NCI-H2107 (cell line): ENCODE measurements at regions not wholly inside any gene's neighbourhood (a gene's known extent, or its start where the extent isn't known, plus 50 kb on each side); places are given as distances from the start of the nearest gene placed in this dataset.

Experiments used
- DNase-seq: peaks from one replicate; lab custom pipeline; 2025; lab: John Stamatoyannopoulos, UW

DNA sequence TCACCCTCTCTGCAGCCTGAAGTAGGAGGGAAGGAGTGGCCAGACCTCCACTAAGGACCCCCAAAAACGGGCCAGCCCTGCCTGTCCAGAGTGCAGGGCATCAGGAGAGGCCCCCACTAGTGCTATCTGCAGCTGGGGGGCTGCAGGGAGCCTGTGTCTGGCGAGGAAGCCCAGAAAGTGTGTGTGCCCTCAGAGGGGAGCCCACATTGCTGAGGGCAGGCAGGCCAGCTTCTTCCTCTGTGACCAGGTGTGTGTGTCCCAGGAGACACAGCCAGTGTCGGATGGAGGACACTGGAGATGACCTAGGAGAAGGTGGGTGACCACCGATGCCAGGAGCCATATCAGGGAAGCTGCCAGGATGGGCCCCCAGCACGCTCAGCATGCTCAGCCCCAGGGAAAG lies 218.7 kb downstream of the IRX2 start:
- DNase-seq = no peak

DNA sequence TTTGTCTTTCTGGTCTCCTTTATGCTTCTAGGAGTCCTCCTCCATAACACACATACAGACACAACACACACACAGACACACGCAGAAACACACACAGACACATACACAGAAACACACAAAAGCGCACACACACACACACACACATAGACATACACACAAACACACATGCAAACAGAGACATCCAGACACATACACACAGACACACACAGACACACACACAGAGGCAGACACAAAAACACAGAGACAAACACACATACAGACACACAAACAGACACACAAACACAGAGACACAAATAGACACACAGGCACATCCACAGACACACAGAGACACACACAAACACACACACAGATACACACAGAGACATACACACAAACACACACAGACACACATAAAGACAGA lies 220.2 kb downstream of the IRX2 start:
- no peak for DNase-seq

DNA sequence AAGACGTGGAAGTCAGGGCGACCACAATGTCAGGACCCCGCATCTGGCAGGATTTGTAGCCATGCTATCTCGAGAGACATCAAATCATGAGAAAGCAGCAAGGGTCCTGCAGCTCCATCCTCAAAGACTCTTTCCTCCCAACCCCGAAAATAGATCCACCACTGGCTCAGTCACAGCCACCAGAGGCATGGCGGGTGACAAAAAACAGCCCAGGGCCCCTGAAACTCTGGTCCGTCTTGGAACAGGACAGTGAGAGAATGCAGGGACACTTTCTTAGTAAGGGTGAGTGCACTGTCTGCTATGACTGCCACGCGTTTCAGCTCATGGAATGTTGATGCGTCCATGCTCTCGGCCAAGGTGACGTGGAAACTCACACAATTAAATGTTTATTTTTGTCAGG lies 220.9 kb downstream of the IRX2 start:
- DNase-seq = no peak

DNA sequence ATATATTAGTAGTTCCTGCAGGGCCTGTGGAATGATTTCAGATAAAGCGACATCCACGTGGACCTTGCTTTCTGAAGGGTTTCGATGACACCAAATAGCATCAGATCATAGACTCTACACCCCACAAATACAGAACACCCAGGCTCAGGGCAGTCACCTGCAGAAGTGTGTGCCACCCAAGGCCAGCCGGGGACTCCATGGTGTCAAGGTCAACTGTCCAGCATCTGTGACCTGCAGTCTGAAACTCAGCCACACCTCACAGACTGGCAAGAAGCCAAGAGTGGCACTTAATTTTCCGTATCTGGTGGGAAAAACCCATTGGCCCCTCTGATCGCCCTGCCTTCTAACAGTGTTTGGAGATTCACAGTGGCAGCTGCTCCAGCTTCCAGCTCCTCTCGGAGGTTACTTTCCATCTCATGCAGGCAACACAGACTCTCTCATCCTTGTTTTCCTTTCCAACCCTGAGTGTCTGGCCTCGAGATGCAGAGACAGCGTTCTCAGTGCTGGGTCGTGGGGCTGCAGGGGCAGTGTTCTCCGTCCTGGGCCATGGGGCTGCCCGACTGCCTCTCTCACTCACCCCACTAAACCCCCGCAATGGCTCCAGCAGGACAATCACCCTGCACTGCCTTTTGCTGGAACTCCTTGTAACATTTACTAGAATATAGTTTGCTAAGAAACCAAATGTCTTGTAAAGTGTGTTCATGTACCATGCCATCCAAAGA lies 221.9 kb downstream of the IRX2 start:
- no peak for DNase-seq

DNA sequence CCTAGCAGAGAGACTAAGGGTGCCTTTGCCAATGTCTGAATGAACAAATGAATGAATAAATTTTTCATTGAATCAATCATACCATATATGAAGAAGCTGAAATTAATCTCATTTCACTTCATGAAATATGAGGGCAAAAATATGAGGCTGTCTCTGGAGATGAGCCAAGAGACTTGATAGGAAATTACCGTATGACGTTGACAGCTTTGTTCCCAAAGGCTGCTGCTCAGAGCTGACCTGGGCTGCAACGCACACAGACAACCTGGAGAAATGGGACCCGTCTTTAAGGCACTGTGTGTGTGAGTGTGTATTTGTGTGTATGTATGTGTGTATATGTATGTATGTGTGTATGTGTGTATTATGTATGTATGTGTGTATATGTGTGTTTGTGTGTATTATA lies 226.1 kb downstream of the IRX2 start:
- no peak for DNase-seq

DNA sequence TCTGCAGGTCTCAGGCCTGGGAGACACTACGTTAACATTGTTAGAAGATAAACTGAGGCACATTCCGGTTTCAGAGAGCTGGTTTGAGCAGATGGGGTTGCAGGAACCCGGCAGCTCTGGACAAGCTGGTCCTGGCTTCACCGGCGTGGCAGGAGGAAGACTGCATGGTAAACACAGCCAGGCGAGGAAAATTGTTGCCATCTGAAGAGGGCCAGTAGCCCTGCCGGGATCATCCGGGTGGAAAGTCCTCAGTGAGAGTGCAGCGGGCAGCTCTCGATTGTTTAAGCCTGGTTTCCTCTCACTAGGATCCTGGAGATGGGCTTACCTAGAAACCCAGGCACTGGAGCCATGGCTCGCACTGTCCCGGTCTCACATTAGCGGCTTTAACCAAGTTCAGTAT lies 226.9 kb downstream of the IRX2 start:
- DNase-seq = no peak

DNA sequence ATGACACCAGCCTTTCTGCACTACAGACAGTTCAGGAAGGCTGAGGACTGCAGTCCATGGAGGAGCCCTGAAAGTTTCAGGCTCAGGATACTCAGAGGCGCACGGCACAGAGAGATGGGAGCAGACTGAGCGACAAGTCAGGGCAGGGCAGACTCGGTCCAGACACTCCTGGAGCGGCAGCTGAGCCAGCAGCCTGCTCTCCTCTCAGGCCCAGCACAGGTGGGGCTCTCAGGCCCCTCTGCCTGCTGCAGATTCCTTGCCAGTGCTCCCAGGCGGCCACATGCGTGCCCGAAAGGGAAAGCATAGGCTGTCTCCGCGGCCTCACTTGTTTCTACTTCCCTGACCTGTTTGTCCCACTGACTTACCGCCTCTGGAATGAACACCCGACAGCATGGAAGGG lies 228.3 kb downstream of the IRX2 start:
- no peak for DNase-seq

DNA sequence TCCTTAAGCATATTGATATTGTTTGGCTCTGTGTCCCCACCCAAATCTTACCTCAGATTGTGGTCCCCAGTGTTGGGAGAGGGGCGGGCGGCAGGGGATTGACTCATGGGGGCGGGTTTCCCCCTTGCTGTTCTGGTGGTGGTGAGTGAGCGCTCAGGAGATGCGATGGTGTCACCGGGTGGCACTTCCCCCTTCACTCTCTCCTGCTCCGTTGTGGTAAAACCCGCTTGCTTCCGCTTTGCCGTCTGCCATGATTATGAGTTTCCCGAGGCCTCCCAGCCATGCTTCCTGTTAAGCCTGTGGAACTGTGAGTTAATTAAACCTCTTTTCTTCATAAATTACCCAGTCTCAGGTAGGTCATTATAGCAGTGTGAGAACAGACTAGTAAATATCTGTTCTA lies 229.1 kb downstream of the IRX2 start:
- no peak for DNase-seq

DNA sequence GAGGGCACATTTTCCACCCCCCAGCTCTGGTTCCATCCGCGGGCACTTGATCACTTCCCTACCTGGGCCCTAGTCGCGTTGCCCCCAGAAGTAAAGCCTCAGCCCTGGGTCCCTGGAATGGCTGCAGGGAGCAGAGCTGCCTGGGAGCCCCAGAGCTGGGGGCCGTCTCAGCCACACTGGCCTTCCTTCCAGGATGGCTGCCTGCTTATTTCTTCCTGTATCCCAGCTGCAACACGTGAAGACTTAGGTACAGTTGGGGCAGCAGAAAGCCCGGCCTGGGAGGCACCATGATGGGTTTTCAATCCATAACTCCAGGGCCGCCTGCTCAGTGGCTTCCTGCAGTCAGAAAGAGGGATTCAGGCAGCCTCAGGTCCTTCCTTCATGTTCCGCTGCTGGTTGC lies 232.3 kb downstream of the IRX2 start:
- DNase-seq = no peak

DNA sequence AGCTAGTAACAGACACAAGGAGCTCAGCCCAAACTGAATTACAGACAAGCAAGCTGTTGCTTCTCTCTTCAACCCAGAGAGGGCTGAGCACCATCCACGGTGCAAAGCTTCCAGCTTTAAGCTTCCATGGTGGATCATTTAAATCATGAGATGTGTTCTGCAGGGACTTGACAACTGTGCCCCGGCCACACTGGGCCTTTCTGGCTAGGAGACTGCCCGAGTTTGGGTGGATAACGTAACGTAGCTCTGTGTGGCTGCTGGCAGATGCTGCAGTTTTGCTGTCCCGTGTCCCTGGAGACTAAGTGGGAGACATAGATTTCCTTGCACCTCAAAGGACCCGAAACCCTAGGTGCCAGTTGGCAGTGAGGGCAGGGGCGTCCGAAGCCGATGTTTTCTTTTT lies 234.0 kb downstream of the IRX2 start:
- DNase-seq = no peak

DNA sequence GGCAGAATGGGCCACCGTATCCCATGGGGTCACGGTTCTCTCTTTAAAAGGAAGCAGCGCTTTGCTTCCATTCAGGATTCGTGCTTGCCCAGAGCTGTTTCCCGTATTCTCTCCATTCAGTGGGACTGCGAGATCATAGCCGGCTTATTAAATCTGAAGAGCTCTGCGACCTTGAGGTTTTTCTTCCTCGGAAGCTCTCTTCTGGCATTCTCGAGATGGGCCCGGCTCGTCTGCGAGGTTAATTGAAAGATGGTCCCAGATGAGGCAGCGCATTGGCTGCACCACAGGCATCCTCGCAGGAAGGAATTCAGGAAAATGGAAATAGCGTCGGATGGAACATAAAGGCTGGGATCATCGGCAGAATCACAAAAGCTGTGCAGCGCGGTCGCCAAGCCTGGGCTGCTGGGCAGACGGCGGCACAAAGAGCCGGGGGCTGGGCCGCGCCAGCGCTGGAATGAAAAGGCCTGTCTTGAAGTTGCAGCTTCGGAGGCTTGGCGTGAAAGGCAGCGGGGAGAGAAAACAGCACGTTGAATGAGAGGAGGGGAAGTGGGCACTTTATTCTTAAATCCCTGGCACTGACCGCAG lies 236.2 kb downstream of the IRX2 start:
- no peak for DNase-seq

DNA sequence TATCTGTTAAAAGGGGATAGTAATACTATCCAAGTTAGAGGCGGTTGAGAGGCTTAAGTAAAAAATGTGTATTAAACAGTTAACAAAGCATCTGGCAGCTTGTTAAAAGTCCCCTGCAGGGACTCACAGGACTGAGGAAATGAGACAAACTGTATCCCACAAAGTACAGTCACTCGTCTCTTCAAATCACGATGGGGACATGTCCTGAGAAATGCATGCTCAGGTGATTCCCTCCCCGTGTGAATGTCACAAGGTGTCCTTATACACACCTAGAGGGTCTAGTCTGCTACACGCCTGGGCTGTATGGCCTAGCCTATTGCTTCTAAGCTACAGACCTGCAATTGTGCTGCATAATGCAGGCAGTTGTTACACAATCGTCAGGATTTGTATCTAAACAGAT lies 237.0 kb downstream of the IRX2 start:
- DNase-seq = no peak

DNA sequence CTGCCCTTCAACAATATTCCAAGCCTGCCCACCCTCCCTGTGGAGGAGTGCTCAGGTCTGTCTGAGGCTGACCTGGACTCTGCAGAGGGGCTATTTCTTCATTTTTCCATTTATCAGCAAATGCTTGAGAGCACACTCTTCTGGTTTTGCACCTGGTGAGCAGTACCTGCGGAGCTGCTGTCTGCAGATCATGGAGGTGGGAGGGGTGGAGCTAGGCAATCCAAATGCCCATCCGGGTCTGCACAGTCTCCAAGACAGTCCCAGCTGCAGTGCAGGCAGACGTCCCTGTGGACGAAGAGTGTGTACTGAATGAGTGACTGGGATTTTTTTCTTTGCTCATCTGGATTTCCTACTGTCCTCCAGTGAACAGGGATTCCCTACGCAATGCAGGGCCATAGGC lies 239.8 kb downstream of the IRX2 start:
- no peak for DNase-seq

DNA sequence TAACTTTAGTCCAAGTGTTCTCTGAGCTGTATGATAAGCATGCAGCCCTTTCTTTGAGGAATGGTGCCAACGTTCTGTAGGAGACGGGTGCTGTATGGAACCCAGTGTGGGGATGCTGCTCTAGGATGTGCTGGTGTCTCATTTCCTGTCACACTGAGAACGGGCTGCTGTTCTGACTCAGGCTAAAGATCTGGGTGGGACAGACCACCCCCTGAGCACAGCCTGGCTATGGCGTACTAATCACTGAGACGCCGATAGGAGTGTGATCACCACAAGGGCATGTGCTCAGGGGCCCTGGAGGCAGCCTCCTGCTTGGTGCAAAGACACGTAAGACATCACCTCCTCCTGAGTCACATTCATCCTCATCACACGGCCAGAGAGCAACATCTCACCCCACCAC lies 240.4 kb downstream of the IRX2 start:
- no peak for DNase-seq

DNA sequence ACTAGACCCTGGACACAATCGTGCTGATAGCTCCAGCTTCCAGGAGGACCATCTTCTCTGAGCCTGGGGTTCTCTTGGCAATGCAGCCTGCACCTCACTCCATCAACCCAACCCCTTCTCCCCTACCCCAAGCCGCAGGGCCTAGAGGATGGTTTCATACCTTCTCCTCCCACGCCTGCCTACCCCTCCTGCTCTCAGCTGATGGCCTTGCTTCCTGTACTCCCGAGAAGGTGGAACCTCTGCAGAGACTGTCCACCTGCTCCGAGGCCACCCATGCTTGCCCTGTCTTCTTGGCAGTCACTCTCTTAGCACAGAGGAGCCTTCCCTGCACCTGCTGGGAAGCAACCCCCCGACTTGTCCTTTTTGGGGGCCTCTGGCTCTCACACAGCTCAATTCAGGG lies 241.9 kb downstream of the IRX2 start:
- DNase-seq = no peak

DNA sequence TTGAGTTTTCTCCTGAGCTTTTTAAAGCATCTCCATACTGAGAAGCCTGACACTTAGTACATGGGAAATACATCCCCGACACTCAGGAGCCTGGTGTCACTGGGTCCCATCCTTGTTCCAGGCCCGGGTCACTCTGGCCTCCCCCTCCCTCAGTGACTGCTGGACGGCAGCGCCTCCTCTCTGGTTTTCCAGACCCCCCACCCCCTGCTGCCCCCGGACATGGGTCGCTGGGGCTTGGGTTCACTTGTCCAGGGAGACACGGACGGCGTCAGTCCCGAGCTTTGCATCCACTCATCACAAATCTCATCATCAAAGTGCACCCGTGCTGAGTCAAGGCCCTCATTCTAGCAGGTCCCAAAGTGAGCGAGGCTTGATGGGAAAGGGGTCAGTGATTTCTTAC lies 243.0 kb downstream of the IRX2 start:
- DNase-seq = no peak

DNA sequence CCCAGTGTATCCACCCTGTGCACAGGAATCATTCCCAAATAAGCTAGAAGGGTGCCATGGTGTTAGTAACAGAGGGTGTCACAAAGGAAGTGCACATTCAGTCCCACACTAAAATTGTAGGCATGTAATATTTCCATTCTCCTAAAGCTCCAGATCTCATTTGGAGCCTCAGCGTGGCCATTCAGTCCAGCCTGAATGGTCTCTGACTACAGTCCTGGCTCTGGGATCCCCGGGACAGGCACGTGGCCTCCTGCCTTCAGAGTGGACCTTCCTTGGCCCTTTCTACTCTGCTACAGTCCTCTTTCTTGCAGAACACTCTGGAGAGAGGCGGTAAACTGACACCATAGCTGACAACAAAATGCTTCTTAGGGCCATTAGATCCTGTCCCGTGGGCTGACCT lies 243.9 kb downstream of the IRX2 start:
- DNase-seq = no peak

DNA sequence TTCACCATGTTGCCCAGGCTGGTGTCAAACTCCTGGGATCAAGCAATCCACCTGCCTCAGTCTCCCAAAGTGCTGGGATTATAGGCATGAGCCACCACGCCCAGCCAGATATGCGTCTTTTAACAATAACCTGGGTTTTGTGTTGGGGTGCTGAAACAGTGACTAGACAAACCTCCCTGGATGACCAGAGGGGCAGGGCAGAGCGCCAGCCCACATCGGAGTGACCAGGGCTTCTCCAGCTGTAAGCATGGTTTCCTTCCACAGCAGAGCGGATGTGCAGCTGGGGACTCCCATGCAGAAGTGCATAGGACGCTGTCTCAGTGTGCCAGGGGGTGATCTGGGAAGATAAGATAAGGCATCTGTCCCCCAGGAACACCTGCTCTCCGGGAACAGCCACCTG lies 244.9 kb downstream of the IRX2 start:
- no peak for DNase-seq

DNA sequence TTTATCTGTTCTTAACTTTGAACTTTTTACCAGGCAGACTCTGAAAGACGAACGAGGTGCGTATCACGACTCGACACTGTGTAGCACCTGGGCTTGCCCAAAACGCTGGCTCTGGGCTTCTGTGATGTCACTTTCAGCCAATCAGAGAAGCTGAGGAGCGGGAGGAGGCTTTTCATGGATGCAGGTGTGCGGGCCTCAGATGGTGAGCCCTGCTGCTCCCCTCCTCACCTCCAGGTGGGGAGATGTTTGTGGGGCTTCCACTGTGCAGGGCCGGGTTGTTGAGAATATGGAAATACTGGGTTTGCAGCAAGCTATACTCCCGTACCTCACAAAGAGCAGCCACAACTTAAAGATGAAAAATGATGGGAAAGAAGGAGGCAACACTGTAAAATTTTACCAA lies 246.3 kb downstream of the IRX2 start:
- DNase-seq = no peak

DNA sequence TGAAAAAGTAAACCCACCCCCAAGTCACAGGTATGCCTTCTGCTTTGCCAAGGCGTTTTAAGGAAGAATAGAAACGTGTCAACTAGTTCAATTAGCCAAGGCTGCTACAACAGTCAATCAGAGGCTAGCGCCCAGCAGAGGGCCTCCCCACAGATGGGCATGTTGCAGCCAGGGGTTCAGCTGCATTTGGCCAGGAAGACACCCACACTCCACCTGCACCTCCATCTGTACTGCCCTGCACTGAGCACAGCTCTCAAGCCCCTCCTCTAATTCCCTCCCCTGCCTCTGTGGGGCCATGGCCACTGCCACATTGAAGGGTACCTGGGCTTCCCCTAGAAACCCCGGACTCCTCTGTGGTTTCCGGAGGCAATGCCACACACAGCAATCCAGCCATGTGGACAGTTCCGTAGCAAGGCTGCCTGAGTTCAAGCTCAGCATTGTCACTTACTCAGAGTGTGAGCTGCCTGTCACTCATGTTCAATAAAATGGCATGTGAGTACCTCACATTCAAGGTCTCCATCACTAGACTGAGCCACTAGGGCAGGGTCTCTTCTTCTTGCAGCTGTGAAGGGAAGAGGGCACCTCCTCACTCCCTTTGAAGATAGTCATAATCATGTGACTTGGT lies 248.4 kb downstream of the IRX2 start:
- no peak for DNase-seq

DNA sequence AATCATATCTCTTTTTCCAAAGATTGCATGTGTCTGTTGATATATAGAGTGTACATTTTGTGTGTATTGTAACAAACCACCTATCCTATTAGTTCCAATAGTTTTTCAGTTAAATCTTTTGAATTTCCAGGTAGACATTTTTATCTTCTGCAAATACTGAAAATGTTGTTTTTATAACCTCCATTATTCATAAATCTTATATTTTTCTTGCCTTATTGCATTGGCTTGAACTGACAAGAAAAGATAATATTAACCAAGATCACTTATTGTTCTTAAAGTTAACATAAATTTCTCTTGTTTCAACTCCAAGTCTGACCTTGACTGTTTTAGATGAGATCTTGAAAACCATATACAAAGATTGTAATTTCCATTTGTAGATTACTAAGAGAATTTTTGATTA lies 251.6 kb downstream of the IRX2 start:
- DNase-seq = no peak

DNA sequence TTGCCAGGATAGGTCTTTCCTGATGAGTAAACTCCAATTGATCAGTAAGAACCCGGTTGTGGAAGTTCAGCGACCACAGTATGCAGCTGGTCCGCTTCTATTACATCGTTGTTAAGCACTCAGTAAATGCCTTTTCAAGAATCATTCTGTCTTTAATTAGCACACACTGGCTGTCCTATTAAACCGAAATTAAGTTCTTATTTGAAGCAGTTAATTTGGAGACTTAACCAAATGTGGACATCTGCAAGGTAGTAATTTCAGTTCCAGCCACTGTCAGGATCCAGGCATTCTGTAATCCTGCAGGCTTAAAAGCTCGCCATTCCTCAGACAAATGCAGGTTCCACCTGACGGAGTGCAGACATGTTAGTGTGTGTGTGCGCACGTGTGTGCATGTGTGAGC lies 254.6 kb downstream of the IRX2 start:
- DNase-seq = no peak

DNA sequence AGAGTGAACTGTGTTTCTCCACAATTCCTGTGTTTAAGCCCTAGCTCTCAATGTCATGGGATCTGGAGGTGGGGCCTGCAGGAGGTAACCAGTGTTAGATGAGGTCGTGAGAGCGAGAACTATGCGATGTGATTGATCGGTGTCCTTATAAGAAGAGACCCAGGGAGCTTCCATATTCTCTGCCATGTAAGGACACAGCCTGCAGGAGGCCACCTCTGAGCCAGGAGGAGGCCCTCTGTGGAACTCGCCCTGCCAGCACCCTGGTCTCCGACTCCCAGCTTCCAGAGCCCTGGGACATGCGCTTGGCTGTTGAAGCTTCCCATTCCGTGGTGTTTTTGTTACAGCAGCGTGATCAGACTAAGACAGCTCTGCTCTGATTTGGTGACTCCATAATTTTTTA lies 255.4 kb downstream of the IRX2 start:
- DNase-seq = no peak

DNA sequence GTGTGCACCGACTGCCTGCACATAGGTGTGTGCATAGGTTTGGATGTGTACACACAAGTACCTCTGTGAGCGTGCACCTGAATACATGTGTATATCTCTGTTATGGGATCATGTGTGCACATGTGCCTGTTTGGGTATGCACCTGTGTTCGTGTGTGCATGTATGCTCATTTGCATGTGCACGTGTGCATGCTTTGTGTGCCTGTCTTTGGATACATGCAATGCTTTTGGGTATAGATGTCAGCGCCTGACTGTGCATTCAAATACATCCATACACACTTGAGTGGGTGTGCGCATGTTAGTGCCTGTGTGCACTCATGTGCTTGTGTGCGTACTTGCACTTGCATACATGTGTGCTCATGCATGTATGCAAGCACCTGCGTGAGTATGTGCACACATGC lies 258.1 kb downstream of the IRX2 start:
- DNase-seq = no peak
